ENCODE measurements at regions not wholly inside any gene's neighbourhood (a gene's known extent, or its start where the extent isn't known, plus 50 kb on each side); places are given as distances from the start of the nearest gene placed in this dataset.

DNA sequence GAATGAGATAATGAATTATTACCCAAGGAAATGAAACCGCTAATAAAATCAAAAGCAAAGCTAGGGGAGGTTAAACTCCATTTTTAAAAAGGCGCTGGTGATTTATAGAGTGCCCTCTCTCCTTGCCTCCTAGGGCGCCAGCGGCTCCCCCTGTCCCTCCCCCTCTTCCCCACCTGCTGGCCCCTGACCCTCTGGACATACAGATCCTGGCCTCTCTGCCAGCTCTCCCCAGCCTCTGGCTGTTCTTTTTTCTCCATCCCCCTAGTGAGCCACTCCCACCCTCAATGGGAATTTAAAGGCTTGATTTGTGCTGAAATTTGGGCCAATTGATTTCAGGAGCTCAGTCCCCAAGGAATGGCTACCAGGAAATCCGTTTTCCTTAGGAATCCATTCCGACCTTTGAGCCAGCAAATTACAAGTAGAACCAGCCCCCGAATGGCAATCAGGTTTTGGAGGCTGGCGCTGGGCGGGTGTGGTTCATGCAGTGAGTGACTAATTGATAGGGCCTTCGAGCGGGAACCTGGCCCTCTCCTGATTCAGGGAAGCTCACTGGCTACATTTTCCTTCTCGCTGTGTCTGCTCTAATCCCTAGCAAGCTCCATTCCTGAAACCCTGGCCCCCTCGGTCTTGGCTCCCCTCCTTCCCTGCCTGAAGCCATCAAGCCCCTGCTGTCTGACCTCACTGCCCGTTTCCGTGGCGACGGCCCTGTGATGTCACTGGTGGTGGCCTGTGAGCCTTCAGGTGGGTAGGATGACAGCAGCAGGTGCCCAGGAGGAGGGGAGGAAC is 141.9 kb upstream of the SDK2 start:
- DNase-seq, result no peak

DNA sequence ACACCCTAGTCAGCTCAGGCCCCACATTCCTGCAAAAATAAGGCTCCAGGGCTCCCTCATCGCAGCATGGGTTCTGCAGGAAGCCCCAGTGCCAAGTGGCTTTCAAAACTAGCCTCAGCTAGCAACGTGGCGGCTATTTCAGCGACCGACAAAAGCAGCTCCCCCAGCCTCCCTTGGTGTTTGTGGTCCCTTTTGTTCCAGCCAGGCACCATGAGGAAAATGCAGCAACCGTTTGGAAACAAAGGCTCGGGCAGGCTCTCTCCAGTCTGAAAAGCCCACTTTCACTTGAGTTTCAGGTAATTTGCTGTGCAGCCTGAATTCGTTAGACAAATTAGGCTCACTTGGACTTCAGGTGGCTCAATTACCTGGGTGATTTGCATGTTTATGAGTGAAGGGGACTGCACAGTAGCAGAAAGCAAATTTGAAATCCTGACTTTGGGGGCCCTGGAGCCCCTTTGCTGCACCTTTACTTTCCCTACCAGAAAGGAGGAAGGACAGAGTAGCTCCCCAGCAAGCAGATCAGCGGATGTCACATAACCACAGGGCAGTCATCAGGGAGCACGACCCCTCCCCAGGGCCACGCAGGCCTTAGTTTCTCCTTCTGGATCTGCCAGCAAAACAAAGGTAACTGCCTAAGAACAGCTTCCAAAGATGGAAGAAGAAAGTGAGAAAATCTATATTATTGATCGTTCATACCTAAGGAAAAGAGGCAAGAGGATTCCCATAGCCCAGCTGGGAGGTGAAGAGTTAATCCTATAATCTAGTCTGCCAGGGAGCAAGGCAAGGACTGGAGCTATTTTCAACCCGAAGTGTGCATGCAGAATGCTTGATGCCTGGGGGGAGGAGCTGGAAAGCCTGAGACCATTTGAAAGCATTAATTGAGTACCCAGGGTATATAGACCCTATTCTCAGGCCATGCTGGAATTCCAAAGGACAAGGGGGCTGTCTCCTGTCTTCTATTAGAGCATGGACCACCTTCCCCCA is 143.1 kb upstream of the SDK2 start:
- no peak for DNase-seq

DNA sequence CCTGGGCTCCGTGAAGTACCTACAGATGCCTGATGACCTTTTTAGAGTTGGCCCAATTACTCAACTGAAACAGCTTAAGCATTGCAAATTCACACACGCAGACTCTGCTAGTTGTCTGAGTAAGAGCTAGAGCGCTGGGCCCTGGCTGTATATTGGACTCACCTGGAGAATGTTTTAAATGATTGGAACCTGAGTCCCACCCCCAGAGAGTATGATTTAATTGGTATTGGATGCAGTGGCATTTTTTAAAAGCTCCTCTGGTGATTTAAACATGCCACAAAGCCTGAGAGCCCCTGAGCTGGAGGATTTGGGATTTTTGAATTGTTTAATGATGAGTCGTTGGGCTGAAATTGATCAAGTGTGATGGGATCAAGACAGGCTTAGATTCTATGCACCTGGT is 143.9 kb upstream of the SDK2 start:
- DNase-seq, result no peak

DNA sequence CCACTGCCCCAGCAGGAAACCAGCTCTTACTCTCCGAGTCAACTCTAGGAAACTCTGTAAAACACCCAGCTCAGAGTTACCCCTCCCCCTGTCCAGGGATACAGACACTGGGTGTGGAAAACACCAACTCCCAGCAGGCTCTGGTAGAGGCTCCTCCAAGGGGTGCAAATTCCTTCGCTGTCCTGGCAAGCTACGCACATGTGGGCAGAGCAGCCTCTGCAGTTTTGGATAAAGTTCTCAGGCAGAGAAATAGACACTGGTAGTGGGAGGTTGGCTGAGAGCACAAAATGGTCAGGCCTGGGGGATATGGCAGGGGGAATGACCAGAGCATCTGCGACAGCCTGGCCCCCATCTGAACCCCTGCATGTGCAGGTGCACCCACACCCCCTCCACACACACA is 146.9 kb upstream of the SDK2 start:
- no peak for DNase-seq

DNA sequence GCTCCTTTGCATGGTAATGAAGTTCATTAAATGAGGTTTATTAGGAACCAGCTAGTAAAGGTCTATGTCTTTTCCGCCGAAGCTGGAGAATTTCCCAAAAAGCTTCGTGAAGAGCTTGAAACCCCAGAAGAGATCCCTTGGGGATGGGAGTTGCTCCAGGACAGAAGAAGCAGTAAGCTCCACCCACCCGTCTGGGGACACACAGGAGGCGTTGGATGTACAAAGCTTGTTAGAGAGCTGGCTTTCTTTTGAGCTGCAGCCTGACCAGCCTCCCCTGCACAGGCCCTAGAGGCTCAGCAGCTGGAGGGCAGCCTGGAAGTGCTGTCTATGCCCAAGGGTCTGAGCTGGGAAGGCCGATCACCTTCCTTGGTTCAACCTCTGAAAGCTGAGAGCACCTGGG is 147.4 kb upstream of the SDK2 start:
- DNase-seq, result no peak

DNA sequence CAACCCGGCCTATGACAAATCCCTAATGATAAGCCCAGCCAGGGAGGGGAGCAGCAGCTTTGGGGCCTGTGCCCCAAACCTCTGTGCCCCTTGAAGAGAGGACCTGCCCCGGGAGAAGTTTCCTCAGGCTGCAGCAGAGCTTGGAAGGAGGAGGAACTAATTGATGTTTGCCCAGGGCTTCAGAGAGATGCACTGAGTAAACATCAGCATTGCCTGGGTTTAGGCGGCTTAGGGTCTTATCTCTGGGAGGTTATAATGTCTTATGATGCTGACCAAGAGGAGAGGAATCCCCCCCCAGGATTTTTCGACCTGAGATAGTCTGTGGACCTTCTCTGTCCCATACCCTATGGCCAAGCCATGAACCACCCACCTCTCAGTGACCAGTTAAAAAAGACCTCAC is 148.7 kb upstream of the SDK2 start:
- DNase-seq, result no peak

DNA sequence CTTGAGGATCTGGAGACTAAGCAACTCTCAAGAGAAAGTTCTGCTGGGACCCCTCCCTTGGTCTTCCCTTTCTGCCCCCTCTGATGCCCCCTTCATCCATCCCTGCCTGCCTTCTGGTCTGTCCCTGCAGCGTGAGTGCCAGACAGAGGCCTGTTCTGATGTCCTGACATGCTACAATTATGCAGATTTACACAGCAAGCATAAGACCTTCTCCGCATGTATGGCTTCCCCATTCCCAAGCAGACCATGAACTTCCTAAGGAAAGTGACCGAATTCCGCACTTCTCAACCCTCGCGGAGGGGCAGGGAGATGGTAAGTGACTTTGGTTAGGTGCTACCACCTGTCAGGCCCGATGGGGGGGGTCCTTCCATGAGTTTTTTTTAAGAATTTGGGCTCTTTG is 150.1 kb upstream of the SDK2 start:
- DNase-seq, result no peak

DNA sequence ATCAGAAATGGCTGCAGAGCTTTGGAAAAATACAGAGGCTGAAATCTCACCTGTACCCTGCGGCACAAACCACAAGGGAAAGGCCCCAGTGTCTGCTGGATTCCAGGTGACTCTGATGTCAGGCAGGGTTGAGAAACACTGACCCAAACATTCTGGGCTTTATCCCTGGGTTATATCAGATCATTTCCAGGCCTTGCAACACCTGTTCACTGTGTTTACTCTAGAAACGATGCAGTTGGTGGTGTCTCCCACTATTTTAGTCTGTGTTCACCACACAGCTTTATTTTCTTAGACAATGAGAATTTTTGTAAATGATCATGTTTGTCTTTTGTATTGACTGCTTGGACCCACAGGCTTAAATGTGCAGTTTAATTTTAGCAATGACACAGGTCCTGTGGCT is 151.5 kb upstream of the SDK2 start:
- no peak for DNase-seq

DNA sequence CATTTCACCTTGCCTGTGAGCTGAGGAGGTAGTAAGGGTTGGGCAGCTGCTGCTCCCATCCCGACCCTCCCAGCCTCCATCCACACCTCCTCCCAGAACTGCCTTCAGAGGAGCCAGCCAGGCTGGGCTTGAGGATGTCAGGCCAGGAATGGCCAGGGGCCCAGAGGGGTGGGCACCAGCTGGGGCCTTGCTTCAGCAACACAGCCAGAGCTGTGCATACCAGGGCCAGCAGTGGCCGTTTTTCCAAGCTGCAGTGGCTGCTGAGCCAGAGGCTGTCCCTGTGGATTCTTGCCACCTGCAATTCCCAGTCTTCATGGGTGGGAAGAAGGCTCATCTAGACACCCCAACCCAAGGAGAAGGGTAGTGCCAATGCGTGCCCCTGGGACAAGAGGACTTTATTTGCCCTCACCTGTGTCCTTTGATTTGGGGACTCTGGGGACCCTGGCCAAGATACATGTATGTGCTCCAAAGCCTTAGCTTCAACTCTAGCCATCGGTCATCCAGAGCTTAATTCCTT is 153.4 kb upstream of the SDK2 start:
- DNase-seq, result no peak

DNA sequence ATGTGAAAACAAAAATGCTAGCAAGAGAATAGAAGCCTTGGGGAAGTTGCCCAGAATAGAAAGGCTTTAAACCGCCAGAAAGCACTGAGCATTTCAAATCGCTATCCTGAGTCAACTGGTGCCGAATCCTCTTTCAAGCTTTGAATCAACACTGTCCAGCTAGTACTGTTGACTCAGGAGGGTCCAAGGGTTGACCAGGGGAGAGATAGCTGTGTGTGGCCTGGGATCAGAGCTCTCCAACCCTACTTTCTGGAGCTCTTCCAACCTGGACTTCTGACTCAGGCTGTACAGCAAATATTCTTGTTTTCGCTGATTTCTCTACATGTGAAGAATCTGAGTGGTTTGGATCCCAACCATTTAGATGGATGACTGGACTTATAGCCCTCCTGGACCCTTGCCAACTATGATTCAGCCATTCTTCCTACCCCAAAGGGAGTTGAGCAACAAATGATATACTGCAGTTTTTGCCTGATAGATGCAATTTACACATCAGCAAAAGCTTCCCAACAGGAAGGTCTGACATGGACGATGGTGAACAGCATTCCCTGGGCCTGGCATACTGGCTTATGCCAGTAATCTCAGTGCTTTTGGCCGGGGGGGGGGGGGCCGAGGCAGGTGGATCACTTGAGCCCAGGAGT is 154.0 kb upstream of the SDK2 start:
- DNase-seq, result peak; percentile 83

DNA sequence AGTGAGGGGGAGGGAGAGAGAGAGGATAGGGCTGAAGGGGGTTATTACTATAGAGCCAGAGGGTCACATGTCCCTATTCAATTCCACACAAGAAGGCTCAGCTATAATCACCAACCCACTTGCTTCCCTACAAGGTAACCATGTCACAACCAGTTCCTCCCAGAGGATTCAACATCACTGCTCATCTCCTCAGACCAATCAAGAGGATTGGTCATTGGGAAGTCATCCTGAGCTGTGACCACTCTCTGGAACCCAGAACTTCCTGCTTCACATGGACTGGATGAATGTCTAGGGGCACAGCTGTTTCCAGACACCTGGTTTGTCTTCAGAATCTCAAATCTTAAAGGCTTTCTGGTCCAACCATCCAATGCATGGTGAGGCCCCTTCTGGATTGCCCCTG is 154.9 kb upstream of the SDK2 start:
- DNase-seq, result no peak

DNA sequence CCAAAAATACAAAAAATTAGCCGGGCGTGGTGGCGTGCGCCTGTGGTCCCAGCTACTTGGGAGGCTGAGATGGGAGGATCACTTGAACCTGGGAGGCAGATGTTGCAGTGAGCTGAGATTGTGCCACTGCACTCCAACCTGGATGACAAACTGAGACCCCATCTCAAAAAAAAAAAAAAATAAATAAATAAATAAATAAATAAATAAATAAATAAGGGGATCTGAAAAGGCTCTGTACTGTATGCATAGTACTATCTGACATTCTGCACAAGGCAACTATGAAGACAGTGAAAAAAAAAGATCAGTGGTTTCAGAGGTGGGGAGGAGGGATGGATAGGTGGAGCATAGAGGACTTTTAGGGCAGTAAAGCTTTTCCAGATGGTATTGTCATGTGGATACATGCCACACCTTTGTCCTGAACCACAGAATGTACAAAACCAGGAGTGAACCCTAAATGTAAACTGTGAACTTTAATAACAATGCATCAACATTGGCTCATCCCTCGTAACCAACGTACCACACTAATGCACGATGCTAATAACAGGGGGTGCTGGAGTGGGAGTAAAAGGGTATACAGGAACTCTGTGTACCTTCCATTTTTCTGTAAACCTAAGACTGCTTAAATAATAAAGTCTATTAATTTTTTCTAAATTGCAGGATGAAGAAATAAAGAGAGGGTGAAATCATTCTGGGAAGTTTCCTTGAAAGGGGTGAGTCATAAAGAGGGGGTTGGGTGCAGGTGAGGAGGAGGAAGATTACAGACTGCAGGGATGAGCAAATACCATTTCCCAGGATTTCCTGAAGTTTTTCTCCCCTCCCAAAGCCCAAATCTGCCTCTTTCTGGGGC is 155.8 kb upstream of the SDK2 start:
- DNase-seq, result no peak

DNA sequence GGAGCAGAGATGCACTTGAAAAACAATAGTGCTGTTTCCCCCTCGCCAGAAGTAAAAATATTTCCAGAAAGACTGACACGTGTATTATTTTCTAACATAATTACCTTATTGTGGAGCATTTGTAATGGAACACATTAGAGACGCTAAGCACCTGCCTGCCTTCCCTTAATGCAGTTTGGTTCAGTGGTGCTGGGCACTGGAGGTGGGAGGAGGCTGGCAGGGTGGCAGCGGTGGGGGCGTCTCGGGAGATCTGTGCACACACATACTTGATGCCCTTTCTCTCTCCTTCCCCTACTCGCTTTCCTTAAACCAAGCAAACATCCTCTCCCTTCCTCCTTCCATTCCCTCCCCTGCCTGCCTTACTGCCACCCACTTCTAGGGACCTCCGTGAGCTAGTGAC is 156.6 kb upstream of the SDK2 start:
- DNase-seq, result no peak

DNA sequence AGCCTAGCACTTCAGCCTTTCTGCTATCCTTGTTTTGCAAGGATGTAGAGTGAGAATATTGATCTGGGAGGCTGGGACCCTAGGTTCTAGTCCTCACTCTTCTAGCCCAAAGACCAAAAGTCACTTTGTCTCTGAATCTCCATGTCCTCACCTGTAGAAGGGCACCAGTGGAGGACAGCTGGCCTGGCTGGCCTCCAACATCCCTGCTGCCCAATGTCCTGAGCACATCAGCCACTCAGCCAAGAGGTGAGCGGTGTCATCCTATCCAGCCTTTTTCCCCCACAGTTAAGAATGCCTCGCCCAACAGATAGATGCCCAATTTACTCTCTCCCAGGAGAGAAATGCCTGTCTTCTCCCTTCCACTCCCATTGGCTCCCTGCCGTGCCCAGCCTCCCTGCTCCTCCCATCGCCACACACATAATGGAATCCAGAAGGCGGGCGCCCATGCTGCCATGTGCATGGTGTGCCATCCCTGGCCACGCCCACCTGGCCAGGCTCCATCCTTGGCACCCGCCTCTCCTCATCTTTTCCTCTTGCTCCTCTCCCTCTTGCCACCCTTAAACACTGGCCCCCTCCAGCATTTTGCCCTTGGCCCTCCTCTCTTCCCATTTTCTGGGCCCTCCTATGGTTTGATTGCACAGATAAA is 157.3 kb upstream of the SDK2 start:
- DNase-seq, result no peak

DNA sequence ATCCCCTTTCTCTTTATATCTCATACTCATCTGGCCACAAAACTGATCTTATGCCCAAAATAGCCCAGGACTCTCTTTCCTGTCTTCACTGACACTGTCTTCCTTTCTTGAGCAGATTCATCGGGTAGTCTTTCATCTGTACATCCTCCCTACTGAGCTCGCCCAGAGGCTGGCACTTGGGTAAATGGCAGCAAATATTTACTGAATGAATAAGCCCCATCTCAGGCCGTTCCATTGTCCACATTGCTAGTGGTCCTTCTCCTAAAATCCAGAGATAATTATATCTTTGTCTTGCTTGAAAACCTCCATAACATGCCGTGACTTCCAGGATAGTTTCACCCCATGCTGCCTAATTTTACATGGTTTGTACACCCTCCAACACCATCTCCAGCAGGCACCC is 158.1 kb upstream of the SDK2 start:
- no peak for DNase-seq

DNA sequence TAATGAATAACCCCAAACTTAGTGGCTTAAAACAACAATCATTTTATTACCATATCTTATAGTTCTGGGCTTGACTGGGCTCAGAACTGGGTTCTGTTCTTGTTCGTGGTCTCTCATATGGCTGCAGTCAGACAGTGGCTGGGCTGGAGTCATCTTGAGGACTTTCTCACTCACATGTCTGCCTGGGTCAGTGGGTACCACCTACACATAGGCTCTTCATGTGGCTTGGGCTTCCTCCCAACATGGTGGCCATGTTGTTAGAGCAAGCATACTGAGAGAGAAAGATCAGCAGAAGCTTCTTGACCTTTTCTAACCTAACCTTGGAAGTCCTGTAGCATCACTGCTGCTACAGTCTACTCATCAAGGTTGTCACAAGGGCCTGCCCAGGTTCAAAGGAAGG is 158.6 kb upstream of the SDK2 start:
- no peak for DNase-seq

DNA sequence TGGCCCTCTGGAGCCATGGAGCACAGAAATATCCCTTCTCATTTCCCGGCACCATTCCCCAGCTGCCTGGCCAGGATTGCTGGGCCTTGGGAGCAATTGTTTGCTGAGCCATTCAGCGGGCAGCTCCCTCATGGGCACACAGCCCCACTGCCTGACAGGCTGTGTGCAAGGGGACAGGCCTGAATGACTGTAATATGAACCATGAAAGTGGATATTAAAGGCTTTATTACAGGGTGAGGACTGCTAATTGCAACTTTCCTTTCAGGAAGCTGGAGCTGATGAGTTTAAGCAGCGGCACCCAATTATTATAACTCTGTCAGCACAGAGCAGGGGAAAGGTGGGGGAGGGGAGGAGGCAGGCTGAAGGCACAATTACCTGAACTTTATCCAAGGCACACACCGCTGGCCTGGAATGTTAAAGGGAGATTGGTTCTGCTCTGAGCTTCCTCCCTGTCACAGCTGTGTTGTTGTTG is 159.8 kb upstream of the SDK2 start:
- no peak for DNase-seq

DNA sequence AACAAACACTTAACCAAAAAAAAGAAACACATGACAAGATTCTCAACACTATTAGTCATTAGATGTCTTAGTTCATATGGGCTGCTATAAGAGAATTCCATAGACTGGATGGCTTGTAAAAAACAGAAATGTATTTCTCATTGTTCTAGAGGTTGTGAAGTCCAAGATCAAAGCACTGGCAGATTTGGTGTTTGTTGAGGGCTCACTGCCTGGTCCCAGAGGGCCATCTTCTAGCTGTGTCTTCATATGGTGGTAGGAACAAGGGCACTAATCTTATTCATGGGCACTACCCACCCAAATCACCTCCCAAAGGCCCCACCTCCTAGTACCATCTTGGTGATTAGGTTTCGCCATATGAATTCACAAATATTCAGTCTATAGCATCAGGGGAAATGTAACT is 162.5 kb upstream of the SDK2 start:
- DNase-seq, result no peak

DNA sequence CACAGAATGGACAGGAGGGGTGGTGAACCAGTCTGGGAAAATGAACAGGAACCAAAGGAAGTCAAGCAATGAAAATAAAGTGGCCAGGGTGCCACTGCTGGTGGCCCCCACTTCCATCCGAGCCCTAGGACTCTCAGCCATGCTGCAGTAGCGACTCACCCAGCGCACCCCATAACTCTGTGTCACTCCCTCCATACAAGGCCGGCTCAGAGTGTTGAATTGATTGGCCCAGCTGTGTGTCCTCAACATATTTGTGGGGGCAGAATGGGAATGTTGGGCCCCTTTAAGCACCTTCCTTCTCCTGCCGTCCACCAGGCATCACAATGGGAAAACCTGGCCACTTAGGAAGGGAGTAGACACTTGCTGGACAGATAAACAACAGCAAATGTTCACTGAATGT is 169.0 kb upstream of the SDK2 start:
- DNase-seq, result no peak

DNA sequence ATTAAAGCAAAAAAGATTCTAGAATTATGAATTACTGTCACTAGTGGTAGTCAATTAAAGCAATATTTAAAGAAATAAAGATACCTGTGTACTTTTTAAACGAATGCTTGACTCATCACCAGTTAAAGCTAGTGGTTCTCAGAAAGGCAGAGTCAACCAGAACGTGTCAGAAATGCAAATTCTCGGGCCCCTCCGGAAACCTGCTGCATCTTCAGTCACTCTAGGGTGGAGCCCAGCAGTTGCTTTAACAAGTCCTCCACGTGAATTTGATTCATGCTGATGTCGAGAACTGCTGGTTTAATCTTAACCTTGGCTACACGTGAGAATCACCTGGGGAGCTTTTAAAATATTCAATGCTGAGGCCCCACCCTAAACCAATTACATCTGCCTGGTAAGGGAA is 169.8 kb upstream of the SDK2 start:
- no peak for DNase-seq

DNA sequence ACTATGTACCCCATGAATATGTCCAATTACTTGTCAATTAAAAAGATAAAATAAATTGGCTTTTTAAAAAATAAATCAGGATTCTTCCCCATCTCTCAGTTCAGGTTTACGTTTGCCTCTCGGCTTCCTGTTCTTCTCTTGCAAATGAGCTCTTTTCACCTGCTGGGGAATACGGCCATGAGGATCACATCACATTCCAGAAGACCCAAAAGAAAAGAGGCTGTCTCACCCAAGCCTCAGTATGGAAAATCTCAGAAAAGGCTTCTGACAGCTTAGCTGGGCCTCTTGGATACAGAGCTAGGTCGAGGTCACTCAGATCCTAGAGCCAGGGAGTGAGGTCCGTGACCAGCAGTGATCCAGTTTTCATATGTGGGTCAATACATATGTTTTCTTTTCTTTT is 171.2 kb upstream of the SDK2 start:
- no peak for DNase-seq

Measured in kidney glomerular epithelial cell (primary cell).